Dedifferentiated amniotic fluid mesenchymal stem cell (primary cell): ENCODE measurements at regions not wholly inside any gene's neighbourhood (a gene's known extent, or its start where the extent isn't known, plus 50 kb on each side); places are given as distances from the start of the nearest gene placed in this dataset.
"Not testable (repeated sequence)": the region's sequence is repeated elsewhere in the genome, so short reads cannot be mapped to it uniquely, and the experiment has no call there.

Experiments
- DNase-seq: peaks from one replicate; pipeline ENCODE4 v3.0.0-alpha.2; 2016; ENCODE audit errors: extremely low spot score

DNA sequence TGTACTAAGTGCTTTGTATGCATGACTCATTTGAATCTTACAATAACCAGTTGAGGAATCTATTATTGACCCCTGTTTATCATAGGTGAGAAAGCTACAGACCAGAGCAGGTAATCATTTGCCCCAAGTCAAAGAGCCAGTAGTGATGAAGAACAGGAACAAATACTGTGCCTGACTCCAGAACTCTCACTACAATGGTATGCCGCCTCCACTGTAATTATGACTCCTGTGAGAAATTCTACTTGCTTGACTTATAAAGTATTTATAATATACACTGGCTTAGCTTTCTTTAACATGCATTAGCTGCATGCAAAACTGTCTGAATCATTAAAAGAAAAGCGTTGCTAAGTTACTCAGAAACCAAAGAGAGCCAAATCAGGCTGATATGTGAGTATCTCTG is 92.6 kb downstream of the ZNF281 start:
- peak; percentile 63 for DNase-seq

DNA sequence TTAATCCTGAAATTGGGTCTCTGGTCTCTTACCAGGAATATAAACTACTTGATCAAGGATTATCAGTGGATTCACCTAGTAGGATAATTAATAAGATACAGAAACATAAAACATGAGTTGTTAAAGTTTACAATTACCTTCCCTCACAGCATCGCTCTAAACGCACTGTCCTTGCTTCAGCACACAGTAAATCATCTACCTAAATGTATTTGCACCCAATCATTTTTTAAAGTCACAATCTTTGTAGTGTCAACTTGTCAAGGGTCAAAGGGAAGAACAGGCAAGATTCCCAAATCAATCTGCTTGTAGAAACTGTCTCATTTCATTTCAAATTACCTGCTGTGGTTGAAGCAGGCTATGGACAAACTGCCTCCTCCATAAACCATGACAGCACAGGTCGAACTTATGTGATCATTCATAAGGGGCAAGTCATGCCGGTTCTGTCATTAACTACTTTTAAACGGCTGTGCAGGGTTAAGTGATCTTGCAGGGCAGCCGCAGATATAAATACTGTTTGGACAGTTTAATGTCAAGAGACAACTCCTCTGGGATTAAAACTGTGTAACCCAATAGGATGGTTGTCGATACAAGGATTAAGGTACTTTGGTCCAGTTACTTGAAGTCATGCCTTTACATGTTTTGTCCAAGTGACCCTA is 93.6 kb downstream of the ZNF281 start:
- DNase-seq = no peak

DNA sequence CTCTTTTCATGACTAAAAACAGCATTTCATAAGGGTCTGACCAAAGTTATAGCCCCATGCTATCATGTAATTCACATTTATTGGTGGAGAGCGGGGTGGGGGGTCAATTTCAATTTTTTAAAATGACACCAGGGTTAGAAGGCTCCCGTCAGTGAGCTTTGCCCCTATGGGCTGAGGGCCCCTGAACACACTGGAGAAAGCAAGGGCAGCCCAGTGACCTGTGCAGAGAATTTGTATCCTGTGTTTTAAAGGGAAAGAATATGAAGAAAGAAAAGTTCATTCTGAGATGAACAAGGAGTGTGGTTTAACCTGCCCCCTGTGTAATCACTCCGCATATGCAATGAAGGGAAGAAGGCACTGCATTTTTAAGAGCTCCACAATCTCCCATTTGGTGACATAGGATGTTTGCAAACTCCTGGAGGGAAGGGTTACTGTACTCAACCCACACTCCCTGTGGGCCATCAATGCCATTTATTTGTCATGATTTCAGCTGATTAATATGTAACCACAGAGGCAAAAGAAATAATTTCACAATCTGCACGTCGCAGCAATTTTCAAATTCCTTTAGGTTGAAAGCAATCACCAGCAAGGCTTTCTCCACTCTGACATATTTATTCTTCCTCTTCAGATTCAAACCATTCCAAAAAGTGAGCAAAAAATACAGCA is 95.6 kb downstream of the ZNF281 start:
- DNase-seq = peak; percentile 51

DNA sequence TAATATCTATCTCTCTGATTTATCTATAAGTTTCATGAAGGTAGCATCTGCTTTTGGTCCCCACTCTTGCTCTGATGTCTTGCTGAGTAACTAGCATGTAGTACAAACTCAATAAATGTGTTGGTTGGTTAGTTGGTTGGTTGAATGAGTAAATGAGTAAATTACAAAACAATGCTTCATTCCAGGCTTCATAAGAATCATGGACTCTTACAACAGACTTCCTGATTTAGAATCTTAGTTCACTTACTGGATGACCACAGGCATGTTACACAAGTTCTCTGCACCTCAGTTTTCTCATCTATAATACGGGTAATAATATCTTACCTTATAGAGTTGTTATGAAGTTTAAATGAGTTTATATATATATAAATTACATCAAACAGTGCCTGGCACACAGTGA is 98.6 kb downstream of the ZNF281 start:
- no peak for DNase-seq

DNA sequence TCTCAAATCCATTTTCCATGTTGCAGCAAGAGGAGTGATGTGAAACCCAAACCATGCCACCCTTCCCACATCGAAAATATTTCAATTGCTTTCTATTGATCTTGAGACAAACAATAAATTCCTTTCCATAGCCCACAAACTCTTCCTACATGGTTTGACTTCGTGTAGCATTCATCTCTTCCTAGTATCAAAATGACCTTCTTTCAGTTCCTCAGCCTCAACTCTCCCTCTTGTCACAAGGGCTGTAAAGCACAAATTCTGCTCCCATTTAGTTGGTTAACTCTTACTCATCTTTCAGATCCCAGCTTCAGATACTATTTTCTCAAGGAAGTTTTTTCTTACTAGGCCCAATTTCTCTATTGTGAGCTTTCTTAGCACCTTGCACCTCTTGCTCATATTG is 99.0 kb downstream of the ZNF281 start:
- DNase-seq = no peak

DNA sequence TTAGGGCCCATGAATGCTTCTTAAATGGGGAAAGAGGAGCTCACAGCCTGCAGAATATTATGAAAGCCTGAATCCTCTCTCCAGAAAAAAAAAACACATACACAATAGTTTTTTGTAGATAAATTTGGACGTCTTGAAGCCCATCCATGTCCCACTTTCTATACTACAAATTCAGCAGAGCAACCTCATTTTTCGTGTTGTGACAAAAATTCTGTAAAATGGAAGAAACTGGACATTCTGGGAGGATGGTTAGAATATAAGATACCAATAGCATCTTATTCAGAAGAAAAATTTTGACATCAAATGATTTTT is 102.1 kb downstream of the ZNF281 start:
- no peak for DNase-seq

DNA sequence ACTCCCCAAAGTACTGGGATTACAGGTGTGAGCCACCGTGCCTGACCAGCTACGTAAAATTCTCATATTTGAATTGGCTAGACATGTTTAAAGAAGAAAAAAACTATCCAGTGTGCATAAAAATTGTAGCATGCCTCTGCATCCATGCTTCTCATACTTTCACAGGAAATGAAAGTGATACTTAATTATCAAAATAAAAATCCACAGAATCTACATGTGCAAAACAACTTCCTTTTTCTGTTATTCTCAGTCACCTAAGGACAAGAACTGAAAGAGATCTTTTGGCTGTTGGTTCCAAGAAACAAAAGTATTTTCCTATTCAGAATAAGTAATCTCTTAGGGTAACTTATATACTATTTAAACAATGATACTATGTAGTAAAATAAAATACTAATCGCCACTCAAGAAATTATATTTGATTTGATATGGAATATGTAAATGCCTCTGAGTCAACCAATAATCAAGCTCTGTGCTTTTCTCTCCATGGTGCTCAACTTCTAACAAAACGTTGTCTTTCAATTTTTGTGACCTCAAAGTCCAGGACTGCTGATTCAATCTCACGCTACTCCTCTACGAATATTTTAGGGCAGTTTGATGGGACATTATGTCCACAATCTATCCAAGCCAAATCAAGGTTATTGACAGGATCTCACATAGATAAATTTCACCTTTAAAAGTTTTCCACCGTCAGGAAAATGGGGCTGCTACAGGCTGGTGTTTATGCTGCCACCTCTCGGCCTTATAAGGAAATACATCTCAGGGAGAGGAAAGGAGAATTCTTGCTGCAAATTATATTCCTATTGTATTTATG is 102.7 kb downstream of the ZNF281 start:
- peak; percentile 41 for DNase-seq

DNA sequence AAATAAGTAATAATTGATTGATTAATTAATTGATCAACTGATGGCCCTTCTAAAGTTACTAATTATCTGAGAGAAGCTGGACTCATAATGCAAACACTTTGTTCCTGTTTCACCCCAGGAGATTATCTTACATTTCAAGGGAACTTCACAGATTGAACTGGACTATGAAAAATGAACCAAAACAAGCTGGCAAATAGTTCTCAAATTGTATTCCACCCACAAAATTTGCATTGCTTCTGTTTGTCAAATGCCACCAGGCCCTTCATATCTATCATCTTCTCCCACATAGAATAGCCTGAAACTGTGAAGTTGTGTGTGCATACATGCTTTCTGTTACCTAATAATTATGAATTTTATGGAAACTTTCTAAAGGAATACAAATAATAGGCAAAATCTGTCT is 104.0 kb downstream of the ZNF281 start:
- DNase-seq = no peak

DNA sequence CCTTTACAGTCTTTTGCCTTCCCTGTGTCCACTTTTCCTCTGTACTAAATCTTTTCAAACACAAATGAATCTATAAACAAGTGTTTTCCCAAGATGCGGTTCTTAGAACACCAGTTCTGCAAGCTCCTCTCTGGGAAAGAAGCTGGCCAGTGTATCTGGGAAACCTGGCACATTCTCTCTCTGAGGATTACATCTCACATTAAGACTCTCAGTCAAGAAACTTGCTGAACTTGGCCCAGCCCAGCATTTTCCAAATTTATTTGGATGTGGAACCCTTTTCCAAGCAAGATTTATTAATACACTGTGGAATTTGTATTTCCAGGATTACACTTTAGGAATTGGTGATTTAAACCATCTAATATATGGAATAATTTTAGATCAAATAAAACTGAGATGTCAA is 105.7 kb downstream of the ZNF281 start:
- no peak for DNase-seq

DNA sequence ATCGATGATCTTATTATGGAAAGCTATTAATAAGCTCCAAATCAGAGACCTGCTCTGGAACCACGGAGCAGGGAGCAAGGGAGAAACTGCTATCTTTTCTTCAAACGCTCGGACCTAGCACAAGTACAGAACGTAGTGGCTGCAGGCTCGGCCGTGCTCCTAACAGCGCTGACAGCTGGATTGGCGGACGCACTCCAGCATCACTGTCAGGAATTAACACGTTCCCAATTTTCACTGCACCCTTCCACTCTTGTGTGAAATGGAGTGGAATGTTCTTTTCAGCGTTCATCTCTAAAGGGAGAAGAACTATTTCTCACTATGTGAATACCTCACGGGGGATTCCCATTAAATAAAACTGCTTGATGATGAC is 106.9 kb downstream of the ZNF281 start:
- no peak for DNase-seq

DNA sequence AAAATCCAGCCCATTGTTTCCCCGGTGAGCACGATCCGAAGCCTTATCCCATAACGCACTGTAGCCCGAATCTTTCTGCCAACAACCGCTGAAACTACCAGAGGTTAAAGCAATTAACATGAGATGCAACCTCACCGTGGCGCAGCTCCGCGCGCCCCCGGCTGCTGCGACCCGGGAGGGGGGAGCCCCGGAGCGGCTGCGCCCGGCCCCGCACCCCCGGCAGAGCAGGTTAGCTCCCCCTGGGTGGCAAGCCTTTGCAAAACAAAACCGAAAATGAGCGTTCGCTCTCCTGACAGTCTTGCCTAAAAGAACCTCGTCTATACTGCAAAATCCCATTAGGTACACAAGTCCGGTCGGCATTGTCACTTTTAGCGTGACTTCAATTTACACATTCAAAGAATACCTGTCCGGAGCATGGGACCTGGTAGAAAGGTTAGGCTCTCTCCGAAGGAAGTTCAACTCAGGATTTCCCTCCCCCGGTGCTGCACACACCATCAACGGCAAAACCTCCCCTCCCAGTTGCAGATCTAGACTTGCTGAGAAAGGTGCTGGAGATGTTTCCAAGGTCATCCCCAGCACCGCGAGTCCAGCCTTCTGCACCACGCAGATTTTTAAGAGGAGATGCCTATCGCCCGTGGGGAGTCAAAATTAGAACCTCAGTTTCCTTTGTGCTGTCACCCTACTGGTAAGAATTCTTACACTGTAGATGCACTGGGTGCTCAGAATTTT is 107.5 kb downstream of the ZNF281 start:
- no peak for DNase-seq

DNA sequence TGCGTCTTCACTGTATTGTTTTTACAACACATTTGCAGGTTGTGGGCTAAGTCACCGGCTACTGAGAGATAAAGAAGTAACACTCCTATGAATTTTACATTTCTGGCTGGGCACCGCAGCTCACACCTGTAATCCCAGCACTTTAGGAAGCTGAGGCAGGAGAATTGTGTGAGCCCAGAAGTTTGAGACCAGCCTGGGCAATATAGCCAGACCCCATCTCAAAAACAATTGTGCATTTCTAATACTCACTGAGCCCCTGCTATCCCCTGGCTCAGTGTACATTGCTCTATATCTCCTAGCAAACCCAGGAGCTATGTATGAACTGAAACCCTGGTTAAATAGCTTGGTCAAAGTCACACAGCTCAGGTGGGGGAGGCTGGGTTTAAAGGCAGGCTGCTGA is 108.7 kb downstream of the ZNF281 start:
- DNase-seq = no peak

DNA sequence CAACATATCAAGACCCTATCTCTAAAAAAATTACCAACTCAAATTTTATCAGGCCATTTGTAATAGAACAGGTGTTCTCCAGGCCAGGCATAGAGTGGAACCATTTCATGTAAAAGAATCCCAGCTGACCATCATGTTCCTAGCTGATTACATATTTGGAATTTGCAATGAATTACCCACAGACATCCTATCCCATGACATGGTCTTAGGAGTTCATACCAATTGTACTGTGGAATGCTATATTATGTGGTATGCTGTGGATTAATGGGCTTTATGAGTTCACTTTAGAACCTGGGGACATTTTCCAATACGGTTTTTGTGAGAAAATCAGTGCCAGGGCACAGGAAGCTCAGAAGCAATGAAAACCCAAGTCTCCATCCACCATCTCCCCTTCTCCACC is 110.3 kb downstream of the ZNF281 start:
- DNase-seq = no peak

DNA sequence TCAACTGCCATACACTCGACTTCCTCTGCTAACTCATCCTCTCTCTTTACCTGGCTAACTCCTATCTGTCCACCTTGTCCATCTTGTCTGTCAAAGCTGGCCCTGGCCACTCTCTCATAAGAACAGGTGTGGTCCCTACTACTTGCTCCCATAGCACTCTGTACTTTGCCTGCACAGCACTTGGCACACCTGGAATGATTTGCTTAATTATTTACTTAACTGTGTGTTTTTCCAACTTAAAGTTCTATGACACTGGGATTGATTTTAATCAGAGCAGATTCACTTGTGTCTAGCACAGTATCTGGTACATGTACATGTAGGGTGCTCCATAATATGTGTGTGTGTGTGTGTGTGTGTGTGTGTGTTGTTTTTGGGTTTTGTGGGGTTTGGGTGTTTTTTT is 111.6 kb downstream of the ZNF281 start:
- no peak for DNase-seq

DNA sequence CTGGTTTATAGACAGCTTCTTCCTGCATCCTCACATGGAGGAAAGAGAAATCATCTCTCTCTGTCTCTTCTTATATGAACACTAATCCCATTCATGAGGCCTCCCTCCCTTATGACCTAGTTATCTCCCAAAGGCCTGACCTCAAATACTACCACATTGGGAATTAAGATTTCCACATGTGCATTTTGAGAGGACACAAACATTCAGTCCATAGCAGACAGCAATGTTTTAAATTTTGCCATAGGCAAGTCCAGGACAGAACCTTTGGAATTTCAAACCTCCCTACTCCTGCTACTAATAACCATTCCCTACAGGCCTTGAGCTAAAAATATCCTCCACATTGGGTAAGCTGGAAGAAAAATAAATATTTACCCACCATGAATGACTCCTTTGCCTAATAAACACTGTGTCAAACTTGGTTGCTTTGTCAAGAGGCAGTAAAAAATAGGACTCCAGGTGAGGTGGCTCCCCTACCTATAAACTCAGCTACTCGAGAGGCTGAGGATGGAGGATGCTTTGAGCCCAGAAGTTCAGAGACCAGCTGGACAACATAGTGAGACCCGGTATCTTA is 113.7 kb downstream of the ZNF281 start:
- no peak for DNase-seq

DNA sequence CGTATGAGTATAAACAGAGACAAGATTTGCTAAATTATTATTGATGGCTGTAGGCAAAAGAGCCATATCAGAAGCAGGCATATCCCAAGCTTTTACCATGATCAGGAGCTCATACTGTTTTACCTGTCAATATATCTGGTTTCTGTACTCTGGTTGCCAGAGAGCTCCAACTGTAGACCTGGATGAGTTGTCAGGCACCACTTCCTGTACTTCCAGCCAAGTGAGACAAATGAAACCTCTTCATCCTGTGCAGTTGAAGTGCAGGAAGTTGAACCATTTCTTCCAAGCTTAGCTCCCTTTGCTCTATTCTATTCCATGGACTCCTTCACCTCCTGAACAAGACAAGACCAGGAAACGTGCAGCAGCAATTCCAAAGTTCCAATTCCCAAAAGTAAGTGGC is 115.6 kb downstream of the ZNF281 start:
- no peak for DNase-seq

DNA sequence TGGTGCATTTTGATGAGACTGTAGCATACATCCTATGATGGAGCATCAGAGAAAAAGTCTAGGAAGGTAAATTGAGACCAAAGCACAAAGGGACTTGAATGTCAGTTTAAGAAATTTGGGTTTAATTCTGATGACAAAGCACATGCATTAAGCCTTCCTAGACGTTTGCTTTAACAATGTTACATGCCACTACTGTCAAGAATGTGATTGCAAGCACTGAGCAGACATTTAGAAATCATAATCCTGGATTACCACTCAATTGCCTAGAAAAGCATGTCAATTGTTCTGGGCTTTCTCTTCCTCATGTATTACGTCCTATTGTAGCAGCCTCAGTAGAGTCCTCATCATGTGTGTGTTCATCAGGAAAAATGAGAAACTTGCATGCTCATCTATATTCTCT is 117.1 kb downstream of the ZNF281 start:
- no peak for DNase-seq

DNA sequence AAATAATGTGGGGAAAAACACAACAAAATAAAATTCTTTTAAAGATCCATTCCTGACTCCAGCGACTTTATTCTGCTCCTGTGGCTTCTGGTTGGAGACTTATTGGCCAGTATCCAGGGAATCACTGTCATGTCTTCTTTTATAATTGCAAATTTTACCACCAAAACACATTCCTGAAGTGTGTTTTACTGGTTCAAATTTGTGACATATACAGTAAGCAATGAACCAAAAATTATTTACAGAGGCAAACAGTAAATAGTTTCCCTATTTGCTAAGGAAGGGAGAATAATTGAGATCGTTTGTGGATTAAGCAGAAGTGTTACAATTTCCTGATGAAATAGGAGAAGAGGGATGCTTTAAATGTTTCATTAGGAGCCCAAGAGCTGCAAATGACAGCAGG is 118.7 kb downstream of the ZNF281 start:
- no peak for DNase-seq

DNA sequence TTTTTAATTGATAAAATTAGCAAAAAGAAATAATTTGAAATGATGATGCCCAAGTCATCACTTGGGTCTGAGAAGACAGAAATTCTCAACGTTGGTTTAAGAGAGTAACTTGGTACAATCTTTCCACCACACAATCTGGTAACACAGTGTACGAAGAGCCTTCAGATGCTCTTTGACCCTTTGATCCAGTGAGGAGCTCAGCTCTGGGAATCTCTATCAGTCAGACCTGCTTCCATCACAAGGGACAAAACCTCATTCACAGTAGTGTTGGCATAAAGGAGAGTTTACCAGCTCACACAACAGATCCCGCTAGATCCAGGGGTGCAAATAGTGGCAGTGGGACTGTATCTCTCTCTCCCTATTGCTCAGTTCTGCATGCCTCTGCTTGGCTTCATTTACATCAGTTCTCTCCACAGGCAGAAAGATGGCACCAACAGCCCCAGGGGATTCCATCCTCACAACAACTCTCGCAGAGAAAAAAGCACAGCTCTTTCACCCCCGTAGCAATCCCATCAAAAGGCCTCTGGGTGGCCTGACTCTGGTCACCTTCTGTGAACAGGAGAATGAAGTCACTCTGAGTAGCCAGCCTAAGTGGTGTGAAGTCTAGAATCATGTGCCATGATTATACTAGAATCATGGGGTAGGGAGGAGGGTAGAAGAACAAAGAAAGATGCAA is 119.7 kb downstream of the ZNF281 start:
- DNase-seq = no peak

DNA sequence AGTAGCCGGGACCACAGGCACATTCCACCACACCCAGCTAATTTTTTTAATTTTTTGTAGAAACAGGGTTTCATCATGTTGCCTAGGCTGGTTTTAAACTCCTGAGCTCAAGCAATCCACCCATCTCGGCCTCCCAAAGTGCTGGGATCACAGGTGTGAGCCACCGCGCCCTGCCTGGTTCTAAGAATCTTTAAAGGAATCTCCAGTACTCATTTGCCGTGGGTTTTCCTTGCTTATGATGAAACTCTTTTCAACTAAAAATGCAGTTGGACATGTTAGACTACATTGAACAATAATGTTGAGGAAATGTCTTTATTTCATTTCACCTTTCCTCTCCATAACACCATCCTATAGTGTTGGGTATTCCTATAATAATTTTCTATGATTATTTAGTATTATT is 121.6 kb downstream of the ZNF281 start:
- no peak for DNase-seq

DNA sequence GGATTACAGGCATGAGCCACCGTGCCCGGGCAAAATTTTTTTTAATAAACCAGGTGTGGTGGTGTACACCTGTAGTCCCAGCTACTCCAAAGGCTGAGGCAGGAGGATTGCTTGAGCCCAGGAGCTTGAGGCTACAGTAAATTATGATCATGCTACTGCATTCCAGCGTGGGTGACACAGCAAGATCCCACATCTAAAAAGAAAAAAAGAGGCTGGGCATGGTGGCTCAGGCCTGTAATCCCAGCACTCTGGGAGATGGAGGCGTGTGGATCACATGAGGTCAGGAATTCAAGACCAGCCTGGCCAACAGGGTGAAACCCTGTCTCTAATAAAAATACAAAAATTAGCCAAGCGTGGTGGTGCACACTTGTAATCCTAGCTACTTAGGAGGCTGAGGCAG is 125.6 kb downstream of the ZNF281 start:
- not testable (repeated sequence) for DNase-seq
